ENCODE measurements at regions not wholly inside any gene's neighbourhood (a gene's known extent, or its start where the extent isn't known, plus 50 kb on each side); places are given as distances from the start of the nearest gene placed in this dataset.

- no peak overlapping the region for H3K4me3 ChIP-seq (ENCODE audit: low read depth, low read length)
- no peak for TF ChIP-seq CTCF (IDR thresholded peaks at IDR 0.05; ENCODE audit: low read depth, low read length)
- no peak overlapping the region for H3K27ac ChIP-seq
- H3K9me3 ChIP-seq (ENCODE audit: severe bottlenecking), result no peaks in the 10 kb centered on the region
- DNase-seq, result no peak
- no peaks in the 10 kb centered on the region for H3K27me3 ChIP-seq (ENCODE audit: insufficient read depth, low read depth, severe bottlenecking)
- H3K36me3 ChIP-seq, result no peaks in the 10 kb centered on the region
Observed at GRCh38 chr20:53814060-53814459, 220.4 kb upstream of the ZNF217 start.

DNA sequence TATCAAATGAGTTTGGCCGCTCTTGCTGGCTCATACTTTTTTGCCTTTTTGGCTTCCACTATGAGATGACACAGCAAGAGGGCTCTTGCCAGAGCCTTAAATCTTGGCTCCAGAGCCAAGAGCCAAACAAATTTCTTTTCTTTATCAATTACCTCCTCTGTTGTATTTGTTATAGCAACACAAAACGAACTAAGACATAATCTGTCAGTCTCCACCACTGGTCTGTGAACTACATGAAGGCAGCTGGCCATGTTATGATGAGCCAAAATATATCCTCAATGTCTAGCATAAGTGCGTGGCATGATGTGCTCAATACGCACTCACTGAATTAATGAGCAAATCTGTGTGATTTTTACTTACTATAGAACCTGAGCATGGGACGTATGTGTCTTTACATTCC lies 220.0 kb upstream of the ZNF217 start:
- no peak overlapping the region for H3K27ac ChIP-seq
- no peaks in the 10 kb centered on the region for H3K27me3 ChIP-seq (ENCODE audit: insufficient read depth, low read depth, severe bottlenecking)
- no peak for TF ChIP-seq CTCF (IDR thresholded peaks at IDR 0.05; ENCODE audit: low read depth, low read length)
- H3K36me3 ChIP-seq, result no peaks in the 10 kb centered on the region
- no peaks in the 10 kb centered on the region for H3K9me3 ChIP-seq (ENCODE audit: severe bottlenecking)
- DNase-seq, result no peak
- no peak overlapping the region for H3K4me3 ChIP-seq (ENCODE audit: low read depth, low read length)

- Histone ChIP-seq H3K4me3 (ENCODE audit: low read depth, low read length) (no peak overlapping the region), H3K36me3 (no peaks in the 10 kb centered on the region), H3K27me3 (ENCODE audit: insufficient read depth, low read depth, severe bottlenecking) (no peaks in the 10 kb centered on the region), H3K9me3 (ENCODE audit: severe bottlenecking) (no peaks in the 10 kb centered on the region), H3K27ac (no peak overlapping the region)
- TF ChIP-seq CTCF (IDR thresholded peaks at IDR 0.05; ENCODE audit: low read depth, low read length), result no peak
- no peak for DNase-seq
Observed at GRCh38 chr20:53811577-53811976, 217.9 kb upstream of the ZNF217 start.

- no peak overlapping the region for H3K27ac ChIP-seq
- TF ChIP-seq CTCF (IDR thresholded peaks at IDR 0.05; ENCODE audit: low read depth, low read length), result no peak
- no peaks in the 10 kb centered on the region for H3K27me3 ChIP-seq (ENCODE audit: insufficient read depth, low read depth, severe bottlenecking)
- no peaks in the 10 kb centered on the region for H3K36me3 ChIP-seq
- no peak for DNase-seq
- no peaks in the 10 kb centered on the region for H3K9me3 ChIP-seq (ENCODE audit: severe bottlenecking)
- H3K4me3 ChIP-seq (ENCODE audit: low read depth, low read length), result no peak overlapping the region
Observed at GRCh38 chr20:53810661-53811355, 217.2 kb upstream of the ZNF217 start.

DNA sequence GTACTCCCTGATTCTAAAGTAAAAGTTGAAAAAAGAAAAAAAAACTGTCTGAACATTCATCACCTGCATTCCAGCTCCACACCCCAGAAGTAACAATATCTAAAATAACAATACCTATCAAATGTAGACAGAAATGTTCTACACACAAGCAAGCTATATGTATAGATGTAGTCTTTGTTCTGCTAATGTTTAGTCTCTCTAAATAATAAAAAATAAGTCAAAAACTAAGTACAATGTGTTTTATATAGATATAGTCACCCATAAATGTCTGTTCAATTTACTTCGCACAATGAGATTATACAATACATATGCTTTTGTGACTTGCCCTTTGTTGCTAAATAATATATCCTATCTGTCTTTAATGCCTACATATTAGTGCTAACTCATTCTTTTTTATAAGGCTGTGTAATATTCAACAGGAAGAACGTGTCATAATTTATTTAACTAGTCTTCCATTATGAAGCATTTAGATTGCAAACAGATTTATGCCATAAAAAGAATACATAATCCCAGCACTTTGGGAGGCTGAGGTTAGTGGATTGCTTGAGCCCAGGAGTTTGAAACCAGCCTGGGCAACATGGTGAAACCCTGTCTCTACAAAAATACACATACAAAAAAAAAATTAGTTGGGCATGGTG lies 216.2 kb upstream of the ZNF217 start:
- no peak for DNase-seq
- TF ChIP-seq CTCF (IDR thresholded peaks at IDR 0.05; ENCODE audit: low read depth, low read length), result no peak
- H3K36me3 ChIP-seq, result no peaks in the 10 kb centered on the region
- no peak overlapping the region for H3K27ac ChIP-seq
- H3K27me3 ChIP-seq (ENCODE audit: insufficient read depth, low read depth, severe bottlenecking), result no peaks in the 10 kb centered on the region
- no peaks in the 10 kb centered on the region for H3K9me3 ChIP-seq (ENCODE audit: severe bottlenecking)
- no peak overlapping the region for H3K4me3 ChIP-seq (ENCODE audit: low read depth, low read length)
